ENCODE measurements at regions not wholly inside any gene's neighbourhood (a gene's known extent, or its start where the extent isn't known, plus 50 kb on each side); places are given as distances from the start of the nearest gene placed in this dataset.

DNA sequence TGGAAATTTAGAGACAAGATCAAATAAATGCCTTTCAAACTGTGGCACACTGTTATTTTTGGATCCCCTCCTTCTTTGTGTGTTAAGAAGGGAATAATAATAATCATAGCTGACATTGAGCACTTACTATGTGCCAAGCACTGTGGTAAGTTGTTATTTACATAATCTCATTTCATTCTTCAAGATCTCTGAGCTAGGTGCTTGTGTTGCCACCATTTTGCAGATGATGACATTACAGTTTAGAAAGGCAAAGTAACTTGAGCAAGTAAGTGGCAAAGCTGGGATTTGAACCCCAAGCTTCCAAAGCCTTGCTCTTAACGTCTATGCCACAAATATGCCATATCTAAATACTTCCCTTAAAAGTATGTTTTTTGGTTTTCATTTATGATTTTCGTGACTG, 121.8 kb upstream of the TMEM161B start:
- no TSS peak for BruUV-seq (replicated peaks)
- TF ChIP-seq, protein P1, sequence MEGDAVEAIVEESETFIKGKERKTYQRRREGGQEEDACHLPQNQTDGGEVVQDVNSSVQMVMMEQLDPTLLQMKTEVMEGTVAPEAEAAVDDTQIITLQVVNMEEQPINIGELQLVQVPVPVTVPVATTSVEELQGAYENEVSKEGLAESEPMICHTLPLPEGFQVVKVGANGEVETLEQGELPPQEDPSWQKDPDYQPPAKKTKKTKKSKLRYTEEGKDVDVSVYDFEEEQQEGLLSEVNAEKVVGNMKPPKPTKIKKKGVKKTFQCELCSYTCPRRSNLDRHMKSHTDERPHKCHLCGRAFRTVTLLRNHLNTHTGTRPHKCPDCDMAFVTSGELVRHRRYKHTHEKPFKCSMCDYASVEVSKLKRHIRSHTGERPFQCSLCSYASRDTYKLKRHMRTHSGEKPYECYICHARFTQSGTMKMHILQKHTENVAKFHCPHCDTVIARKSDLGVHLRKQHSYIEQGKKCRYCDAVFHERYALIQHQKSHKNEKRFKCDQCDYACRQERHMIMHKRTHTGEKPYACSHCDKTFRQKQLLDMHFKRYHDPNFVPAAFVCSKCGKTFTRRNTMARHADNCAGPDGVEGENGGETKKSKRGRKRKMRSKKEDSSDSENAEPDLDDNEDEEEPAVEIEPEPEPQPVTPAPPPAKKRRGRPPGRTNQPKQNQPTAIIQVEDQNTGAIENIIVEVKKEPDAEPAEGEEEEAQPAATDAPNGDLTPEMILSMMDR (IDR thresholded peaks at IDR 0.05; ENCODE audit: unreplicated experiment) = no peak
- CTCF ChIA-PET = interaction anchor here (0.6 kb wide), 1 partner anchor 182 kb away, joined by 3 read pairs; no protein-coding TSS in a partner anchor
- no peak for DNase-seq
- Mint-ChIP-seq H3K27ac (ENCODE audit: unreplicated experiment) (no peak overlapping the region), H3K36me3 (ENCODE audit: insufficient read depth, unreplicated experiment) (no peaks in the 10 kb centered on the region), H3K4me1 (ENCODE audit: low read depth, unreplicated experiment) (no peaks in the 10 kb centered on the region), H3K4me3 (ENCODE audit: low read depth, unreplicated experiment) (no peak overlapping the region), H3K27me3 (ENCODE audit: unreplicated experiment) (peaks cover 13% of the 10 kb centered on the region), H3K9me3 (ENCODE audit: low read depth, unreplicated experiment) (no peaks in the 10 kb centered on the region)
- intact Hi-C loops (cut with micrococcal nuclease; ENCODE audit: unreplicated experiment) = no loop called here

DNA sequence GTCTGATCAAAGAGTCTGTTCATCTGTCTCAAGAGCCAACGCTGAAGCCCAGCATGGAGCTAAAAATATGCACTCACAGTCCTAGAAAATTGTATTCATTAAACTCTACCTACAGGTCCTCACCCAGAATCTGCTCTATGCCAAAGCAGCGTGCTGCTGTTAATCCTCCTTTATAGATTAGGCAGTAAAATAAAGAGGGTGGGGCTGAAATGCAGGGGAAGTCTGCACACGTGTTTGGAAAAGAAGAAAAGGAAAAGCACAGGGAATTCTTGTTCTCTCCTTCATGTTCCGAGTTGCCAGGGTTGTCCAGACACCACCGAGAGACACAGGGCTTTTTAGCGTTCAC, 121.4 kb upstream of the TMEM161B start:
- Mint-ChIP-seq H3K27me3 (ENCODE audit: unreplicated experiment) (peaks cover 13% of the 10 kb centered on the region), H3K27ac (ENCODE audit: unreplicated experiment) (no peak overlapping the region), H3K4me1 (ENCODE audit: low read depth, unreplicated experiment) (no peaks in the 10 kb centered on the region), H3K4me3 (ENCODE audit: low read depth, unreplicated experiment) (no peak overlapping the region), H3K9me3 (ENCODE audit: low read depth, unreplicated experiment) (no peaks in the 10 kb centered on the region), H3K36me3 (ENCODE audit: insufficient read depth, unreplicated experiment) (no peaks in the 10 kb centered on the region)
- CTCF ChIA-PET = no interaction called here
- BruUV-seq (replicated peaks) = no TSS peak
- no peak for DNase-seq
- TF ChIP-seq, protein P1 (IDR thresholded peaks at IDR 0.05; ENCODE audit: unreplicated experiment) = no peak
- intact Hi-C loops (cut with micrococcal nuclease; ENCODE audit: unreplicated experiment) = no loop called here

DNA sequence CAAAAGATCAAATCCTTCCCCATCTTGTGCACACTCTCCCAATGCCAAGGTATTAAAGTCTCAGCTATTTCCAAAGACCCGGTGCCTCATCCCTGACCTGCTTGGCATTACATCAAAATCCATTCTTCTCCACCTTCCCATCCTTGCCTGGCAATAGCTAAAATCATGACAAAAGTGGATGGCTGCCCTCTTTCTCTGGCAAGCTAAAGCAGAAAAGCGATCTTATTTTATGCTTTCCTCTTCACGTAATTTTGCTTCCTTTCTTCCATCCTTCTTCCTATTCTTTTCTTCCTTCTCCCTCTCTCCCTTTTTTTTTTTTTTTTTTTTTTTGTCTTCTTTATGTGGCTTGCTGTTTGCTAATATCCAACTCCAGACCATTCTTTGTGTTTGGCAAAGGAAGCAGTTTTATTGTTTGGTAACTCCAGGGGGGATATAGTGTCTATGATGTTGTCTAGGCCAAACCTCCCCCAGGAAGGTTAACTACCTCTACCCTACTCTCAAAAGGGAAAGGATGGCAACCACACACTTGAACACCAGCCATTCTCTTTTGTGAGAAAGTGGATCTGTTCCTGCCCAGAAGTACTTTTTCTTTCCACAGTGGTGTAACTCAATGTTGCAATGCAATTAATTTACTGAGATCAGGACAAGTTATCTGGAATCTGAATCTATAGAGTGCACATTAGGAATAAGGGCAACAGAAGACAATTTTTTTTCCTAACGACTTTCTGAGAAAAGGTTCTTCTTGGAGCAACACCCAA, 120.9 kb upstream of the TMEM161B start:
- CTCF ChIA-PET = no interaction called here
- TF ChIP-seq, protein P1 (IDR thresholded peaks at IDR 0.05; ENCODE audit: unreplicated experiment) = no peak
- no peaks in the 10 kb centered on the region for H3K4me1 Mint-ChIP-seq (ENCODE audit: low read depth, unreplicated experiment)
- H3K4me3 Mint-ChIP-seq (ENCODE audit: low read depth, unreplicated experiment) = no peak overlapping the region
- H3K27me3 Mint-ChIP-seq (ENCODE audit: unreplicated experiment) = peaks cover 13% of the 10 kb centered on the region
- intact Hi-C loops (cut with micrococcal nuclease; ENCODE audit: unreplicated experiment) = no loop called here
- BruUV-seq (replicated peaks) = no TSS peak
- no peaks in the 10 kb centered on the region for H3K9me3 Mint-ChIP-seq (ENCODE audit: low read depth, unreplicated experiment)
- DNase-seq = no peak
- no peaks in the 10 kb centered on the region for H3K36me3 Mint-ChIP-seq (ENCODE audit: insufficient read depth, unreplicated experiment)
- no peak overlapping the region for H3K27ac Mint-ChIP-seq (ENCODE audit: unreplicated experiment)

DNA sequence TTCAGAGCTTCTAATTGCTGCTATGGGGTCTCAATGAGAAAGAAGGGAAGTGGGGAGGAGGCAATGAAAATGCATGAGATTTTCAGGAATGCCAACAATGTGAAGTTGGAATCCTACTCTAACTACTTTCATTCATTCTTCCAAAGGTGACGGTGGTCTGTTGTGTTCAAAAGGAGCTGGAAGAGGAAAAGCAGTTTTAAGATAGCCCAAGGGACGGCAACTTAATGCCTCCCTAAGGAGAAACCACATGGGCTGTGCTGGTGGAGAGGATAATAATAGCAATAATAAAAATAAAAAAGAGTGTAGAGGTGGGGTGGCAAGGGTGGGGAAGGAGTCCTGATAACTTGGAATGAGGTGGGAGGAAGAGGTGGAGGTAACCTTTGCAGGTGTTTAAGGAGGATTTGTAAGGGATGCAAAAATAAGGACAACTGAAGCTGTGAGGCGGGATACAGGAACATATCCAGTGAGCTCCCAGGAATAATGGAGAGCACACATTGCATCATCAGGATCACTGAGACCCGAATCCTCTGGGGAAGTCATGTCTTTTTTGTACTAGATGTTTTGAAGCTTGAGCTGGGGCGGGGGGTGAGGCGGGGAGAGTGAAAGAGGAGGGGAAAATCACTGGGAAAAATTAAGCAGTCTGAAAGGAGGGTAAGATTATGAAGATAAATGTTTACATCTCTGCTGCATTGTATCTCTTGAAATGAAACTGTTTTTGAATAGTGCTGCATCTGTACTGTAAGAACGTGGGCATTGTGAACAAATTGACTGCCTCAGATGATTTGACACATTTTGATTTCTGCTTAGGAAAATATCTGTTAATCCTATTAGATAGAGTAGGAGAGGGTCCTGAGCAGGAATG, 120.1 kb upstream of the TMEM161B start:
- H3K9me3 Mint-ChIP-seq (ENCODE audit: low read depth, unreplicated experiment) = no peaks in the 10 kb centered on the region
- CTCF ChIA-PET = no interaction called here
- TF ChIP-seq, protein P1 (IDR thresholded peaks at IDR 0.05; ENCODE audit: unreplicated experiment) = no peak
- BruUV-seq (replicated peaks) = no TSS peak
- H3K27ac Mint-ChIP-seq (ENCODE audit: unreplicated experiment) = no peak overlapping the region
- intact Hi-C loops (cut with micrococcal nuclease; ENCODE audit: unreplicated experiment) = no loop called here
- no peaks in the 10 kb centered on the region for H3K36me3 Mint-ChIP-seq (ENCODE audit: insufficient read depth, unreplicated experiment)
- H3K27me3 Mint-ChIP-seq (ENCODE audit: unreplicated experiment) = peaks cover 13% of the 10 kb centered on the region
- no peak overlapping the region for H3K4me3 Mint-ChIP-seq (ENCODE audit: low read depth, unreplicated experiment)
- DNase-seq = no peak
- no peaks in the 10 kb centered on the region for H3K4me1 Mint-ChIP-seq (ENCODE audit: low read depth, unreplicated experiment)
